HG03064 (cell line): ENCODE measurements at regions not wholly inside any gene's neighbourhood (a gene's known extent, or its start where the extent isn't known, plus 50 kb on each side); places are given as distances from the start of the nearest gene placed in this dataset.

ENCODE experiments used
- ATAC-seq: cut with Tn5 transposase; IDR thresholded peaks from one replicate; pipeline ENCODE4 v1.9.1; 2021; ENCODE audit warnings: low read depth; ENCODE audit not compliant: unreplicated experiment

DNA sequence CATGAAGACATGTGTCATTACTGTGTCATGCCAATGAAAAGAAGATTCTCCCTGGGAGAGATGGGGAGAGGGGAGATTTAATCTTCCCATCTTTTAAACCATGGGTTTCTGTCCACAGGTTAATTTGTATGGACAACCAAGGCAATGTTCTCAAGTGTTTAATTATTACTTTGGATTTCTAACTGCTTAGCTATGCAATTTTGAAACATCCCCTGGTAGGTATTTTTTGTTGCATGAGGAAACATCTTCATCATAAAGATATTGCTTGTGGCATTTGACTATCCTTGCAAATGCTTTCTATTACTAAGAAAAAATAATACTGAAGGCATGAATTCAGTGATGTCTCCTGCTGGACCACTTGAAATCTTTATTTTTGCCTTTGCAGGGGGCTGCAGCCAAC, 326.6 kb upstream of the TPM1 start:
- no peak for ATAC-seq

- ATAC-seq: no peak
Measured at GRCh38 chr15:62717496-62717895, 325.1 kb upstream of the TPM1 start.

- ATAC-seq: no peak
Measured at GRCh38 chr15:62719316-62719715, 323.2 kb upstream of the TPM1 start.

DNA sequence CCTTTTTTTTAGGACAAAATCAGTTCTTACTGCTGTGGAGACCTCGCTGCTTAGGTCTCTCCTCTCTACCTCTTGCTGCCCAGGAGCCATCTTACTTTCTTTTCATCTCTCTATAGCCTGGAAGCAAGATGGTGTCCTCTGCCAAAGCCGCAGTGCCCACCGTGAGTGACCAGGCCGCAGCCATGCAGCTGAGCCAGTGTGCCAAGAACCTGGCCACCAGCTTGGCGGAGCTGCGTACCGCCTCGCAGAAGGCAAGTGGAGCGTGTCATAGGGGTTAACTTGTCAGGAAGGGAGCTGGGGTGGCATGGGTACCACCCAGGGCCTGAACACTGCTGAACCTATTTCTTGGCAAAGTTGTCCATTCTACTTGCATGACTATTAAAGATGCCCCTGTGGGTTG, 320.3 kb upstream of the TPM1 start:
- no peak for ATAC-seq

DNA sequence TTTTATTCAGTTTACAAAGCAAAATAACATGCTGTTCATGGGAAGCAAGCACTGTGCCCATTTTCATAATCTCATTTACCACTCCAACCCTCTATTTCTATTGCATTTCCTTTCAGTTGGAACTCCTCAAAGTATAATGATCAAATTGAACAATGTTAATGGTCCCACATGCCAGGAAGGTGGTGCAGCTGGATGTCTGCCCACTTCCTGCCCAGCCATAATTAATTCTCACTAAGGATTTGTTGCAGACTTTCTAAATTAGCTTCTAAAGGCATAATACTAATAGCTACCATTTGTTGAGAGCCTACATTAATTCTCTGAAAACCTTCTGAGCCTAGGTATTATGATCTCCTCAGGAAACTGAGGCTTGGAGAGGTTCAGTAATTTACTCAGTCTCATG, 316.1 kb upstream of the TPM1 start:
- no peak for ATAC-seq

GRCh38 chr15:62727501-62727900, 315.0 kb upstream of the TPM1 start:
- no peak for ATAC-seq

- ATAC-seq: no peak
Measured at GRCh38 chr15:62730825-62731224, 311.7 kb upstream of the TPM1 start.

DNA sequence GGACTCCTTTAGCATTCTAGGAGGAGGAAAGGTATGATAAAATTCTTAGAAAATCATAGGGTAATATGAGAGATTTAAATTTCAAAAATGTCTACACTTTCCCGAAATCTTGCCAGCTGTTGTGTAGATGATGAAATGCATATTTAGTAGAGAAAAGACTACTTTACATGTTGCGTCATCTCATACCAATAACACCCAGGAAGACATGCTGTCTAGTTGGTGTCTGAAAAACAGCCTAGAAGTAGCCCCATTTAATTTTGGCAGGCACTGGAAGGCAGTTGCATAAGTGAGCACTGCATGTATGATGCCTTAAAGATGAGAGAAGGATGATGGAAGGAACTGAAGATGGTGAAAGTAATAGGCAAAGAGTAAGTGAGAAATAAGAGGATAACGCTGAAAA, 310.5 kb upstream of the TPM1 start:
- ATAC-seq: no peak

GRCh38 chr15:62734706-62735105, 307.8 kb upstream of the TPM1 start:
- ATAC-seq: no peak

- ATAC-seq: no peak
Measured at GRCh38 chr15:62736756-62737155, 305.8 kb upstream of the TPM1 start.

DNA sequence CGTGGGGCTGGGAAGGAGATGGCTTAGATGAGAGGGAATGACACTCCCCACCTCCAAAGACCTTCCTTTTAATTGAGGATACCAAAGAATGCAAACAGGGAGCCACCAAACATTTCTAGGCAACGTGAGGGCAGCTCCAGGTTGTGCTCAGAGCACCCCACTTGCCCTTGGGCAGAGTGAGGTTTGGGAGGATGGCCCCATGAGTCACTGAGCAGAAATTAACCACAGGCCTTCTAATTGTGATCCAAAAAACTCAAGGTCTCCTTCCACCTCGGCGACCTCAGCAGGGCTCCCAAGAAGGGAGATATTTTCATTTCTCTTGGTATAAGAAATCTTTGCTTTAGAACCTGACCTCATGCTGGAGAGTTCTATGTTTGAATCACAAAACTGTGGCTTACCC, 305.0 kb upstream of the TPM1 start:
- ATAC-seq: no peak

DNA sequence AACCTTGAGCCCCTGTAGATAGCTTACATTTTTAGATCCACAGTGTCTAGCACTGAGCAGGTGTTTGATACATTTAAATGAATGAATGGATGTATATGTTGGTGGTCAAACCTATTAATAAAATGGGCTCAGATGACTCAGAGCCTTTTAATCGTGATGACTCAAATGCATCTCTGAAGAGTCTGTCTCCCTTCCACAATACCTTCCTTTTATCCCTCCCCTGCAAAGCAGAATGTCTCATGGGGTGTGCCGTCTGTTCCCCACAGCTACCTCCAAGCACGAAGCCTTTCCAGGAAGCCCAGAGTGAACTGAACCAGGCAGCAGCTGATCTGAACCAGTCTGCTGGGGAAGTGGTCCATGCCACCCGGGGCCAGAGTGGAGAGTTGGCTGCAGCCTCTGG, 303.5 kb upstream of the TPM1 start:
- ATAC-seq: no peak

DNA sequence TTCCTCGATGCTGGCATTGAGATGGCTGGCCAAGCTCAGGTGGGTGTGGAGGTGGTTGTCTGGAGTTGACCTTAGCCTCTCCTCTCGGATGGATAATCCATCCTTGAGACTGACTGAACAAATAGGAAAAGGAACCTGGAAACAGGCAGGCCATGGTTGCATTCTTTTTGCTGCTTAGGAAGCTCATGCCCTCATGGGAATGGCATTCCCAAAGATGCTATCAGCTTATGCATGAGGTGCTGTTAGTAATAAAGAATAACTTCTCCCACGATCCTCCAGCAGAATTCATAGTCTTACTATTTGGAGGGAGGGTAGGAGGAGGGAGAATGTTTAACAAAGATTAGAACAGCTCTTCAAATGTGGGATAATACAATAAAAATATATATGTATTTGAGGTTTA, 303.0 kb upstream of the TPM1 start:
- no peak for ATAC-seq

DNA sequence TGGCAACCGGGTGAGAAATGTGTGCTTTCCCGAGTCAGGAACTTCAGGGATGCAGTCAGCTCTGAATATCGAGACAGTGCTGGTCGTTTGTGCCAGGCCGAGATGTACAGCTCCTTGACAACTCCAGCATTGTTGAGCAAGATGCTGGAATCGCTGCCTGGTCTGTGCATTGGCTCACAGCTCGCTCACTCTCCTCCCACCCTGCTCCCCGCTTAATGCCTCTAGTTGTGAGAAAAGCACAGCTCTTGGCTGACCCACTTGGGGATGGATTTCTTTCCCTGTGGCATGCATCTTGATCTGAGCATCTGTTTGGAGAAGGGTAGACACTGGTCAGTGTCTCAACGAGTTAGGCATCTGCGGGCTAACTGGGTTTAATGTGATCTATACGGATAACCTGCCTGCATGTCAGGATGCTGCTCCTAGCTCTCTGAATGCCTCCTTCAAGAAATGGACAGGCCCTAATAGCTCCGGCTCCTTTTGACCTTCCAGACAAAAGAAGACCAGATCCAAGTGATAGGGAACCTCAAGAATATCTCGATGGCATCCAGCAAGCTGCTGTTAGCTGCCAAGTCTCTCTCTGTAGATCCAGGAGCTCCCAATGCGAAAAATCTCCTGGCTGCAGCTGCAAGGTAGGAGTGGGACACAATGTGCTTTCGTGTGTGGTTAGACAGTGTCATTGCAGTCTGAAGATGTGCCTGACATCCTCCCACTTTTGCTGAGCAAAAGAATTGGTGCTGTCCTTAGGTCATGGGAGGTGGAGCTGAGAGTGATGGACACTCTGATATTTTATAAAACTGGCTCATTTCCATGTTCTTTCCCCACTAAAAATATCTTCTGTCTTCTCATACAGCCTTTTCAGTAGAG, 302.2 kb upstream of the TPM1 start:
- ATAC-seq: no peak

DNA sequence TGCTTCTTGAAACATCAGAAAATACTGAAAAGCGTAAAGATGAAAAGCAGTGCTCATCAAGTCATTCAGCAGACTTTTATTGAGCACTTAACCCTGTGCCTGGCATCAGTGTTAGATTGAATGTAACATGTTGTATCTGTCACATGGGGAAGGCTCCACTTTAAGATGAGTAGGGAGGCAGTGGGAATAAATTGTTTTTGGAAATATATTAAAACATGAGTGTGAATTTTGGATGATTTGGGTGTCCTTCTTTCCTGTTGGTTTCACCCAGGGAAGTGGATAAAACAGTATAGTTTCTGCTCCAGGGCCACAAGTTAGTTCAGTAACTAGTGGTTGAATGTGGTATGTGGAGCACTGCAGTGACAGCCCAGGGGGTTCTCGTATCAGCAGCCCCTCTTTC, 301.4 kb upstream of the TPM1 start:
- no peak for ATAC-seq

DNA sequence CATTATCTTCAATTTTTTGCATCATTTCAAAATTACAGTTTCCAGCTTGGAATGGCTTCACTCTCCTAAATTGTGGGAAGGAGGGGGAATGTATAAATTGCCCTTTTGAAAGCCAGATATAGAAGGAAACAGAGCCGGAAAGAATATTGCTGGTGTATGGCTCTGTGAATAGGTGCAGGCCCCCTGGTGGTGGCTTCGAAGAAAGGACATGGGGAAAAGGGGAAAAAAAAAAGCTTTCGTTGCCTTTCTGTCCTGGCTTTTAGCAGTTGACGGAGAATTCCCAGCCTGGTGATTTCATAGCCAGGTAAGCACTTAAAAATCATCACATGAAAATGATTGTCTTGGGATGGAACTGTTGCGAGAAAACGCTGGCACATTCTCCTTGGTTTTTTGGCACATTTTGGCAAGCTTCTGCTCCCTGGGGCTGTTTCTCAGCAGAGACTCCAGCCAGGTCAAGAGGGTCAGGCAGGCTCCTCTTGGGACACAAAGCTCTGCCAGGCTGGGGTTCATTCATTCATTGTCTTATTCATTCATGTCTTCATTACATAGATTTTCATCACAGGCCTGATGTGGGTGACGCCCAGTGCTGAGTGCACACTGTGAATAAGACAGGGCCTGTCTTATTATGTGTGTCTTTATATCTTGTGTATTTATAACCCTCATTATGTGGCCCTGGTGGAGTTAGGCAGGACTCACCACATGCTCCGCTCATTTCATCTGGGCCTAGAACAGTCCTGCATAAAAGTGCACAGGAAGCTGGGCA, 300.0 kb upstream of the TPM1 start:
- no peak for ATAC-seq

DNA sequence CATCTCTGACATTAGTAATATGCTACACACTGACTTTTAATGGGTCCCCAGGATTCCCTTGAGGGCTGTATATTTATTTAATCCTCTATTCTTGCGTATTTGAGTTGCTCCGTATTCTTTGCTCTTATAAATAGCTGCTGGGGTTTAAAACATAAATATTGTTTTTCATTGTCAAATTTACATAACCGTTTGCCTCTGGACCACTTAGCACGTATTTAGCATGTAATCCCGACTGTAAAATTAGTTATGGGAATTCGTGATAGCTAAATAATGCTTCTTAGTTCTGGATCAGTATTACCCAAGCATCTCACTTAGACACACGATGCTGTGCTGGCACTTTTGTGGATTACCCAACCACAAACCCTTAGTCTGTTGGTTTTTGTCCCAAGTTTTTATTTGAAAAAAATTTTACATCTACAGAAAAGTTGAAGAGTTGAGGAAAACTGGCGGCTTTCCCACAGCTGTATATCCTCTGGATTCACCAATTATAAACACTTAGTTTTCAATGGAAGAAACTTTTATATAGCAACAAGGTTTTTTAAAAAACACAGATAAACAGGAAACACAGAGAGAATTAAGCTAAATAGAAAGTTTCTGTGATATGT, 296.8 kb upstream of the TPM1 start:
- ATAC-seq: no peak

DNA sequence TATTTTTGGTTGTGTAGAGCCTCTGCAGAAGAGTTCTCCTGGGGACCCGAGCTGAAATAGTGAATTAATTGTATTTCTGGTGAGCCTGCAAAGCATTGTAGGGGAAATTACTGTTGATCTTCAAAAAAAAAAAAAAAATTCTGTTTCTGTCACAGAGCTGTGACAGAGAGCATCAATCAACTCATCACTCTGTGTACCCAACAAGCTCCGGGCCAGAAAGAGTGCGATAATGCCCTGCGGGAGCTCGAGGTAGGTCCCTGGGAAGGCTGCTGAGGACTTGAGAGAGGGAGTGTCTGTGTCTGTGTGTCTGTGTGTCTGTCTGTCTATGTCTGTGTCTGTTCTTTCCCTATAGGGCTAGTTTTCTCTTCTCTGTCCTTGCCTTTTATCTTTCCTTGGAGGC, 294.4 kb upstream of the TPM1 start:
- no peak for ATAC-seq

GRCh38 chr15:62749036-62749815, 293.3 kb upstream of the TPM1 start:
- no peak for ATAC-seq

DNA sequence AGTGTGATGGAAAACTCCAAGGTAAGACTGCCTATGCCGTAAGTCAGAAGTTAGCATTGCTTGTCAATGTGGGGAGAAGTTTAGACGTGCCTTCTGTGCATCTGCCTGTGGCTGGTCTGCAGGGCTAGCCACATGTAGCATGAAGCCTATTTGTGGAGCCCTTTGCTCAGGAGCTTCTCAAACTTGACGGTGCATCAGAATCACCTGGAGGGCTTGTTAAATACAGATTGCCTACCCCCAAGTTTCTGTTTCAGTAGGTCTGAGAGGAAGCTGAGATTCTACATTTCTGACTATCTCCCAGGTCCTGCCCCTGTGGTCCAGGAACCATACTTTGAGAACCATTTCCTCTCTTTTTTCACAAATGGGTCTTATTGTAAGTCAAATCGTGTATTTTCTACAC, 292.1 kb upstream of the TPM1 start:
- no peak for ATAC-seq
